ENCODE measurements at regions not wholly inside any gene's neighbourhood (a gene's known extent, or its start where the extent isn't known, plus 50 kb on each side); places are given as distances from the start of the nearest gene placed in this dataset.

- Histone ChIP-seq H3K9me3 (no peaks in the 10 kb centered on the region), H3K4me3 (replicated peaks in 1 of 3) (no peak overlapping the region), H3K36me3 (no peaks in the 10 kb centered on the region), H3K27ac (no peak overlapping the region), H3K27me3 (no peaks in the 10 kb centered on the region), H3K4me1 (no peaks in the 10 kb centered on the region)
- WGBS, 2 donors: 92 to 93% methylated on average over 8 of the region's 8 CpGs
- TF ChIP-seq POLR2A (IDR thresholded peaks at IDR 0.05): no peak
- TF ChIP-seq, protein P1, sequence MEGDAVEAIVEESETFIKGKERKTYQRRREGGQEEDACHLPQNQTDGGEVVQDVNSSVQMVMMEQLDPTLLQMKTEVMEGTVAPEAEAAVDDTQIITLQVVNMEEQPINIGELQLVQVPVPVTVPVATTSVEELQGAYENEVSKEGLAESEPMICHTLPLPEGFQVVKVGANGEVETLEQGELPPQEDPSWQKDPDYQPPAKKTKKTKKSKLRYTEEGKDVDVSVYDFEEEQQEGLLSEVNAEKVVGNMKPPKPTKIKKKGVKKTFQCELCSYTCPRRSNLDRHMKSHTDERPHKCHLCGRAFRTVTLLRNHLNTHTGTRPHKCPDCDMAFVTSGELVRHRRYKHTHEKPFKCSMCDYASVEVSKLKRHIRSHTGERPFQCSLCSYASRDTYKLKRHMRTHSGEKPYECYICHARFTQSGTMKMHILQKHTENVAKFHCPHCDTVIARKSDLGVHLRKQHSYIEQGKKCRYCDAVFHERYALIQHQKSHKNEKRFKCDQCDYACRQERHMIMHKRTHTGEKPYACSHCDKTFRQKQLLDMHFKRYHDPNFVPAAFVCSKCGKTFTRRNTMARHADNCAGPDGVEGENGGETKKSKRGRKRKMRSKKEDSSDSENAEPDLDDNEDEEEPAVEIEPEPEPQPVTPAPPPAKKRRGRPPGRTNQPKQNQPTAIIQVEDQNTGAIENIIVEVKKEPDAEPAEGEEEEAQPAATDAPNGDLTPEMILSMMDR (IDR thresholded peaks at IDR 0.05): no peak
- intact Hi-C loops (cut with DNase I): no loop called here
- DNase-seq: no peak
Measured at GRCh38 chr3:157926822-157927221, 179.4 kb downstream of the SHOX2 start.

GRCh38 chr3:157922614-157923013, 183.6 kb downstream of the SHOX2 start:
- intact Hi-C loops (cut with DNase I): no loop called here
- H3K36me3 ChIP-seq: no peaks in the 10 kb centered on the region

DNA sequence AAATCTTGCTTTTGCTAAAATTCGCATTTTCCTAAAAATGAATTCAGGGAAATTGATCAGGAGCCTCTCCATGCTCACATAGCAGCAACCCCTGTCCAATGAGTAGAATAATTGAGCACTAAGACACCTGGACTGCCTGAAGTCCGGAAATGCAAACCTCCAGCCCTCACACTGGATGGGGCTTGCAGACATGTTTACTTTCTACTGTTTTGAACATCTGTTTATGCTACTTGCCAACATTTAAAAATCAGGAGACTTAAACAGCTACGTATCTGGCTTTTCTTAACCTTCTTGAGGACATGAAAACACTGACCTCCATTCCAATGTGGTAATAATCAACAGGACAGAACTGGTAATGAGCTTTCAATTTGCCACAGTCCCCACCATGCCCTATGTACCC, 184.4 kb downstream of the SHOX2 start:
- TF ChIP-seq, protein P1 (IDR thresholded peaks at IDR 0.05): no peak
- no peak for TF ChIP-seq POLR2A (IDR thresholded peaks at IDR 0.05)
- H3K27me3 ChIP-seq: no peaks in the 10 kb centered on the region
- no peaks in the 10 kb centered on the region for H3K9me3 ChIP-seq
- WGBS, 2 donors: 66 to 77% methylated on average over 3 of the region's 3 CpGs
- no peak overlapping the region for H3K27ac ChIP-seq
- H3K36me3 ChIP-seq: no peaks in the 10 kb centered on the region
- no peaks in the 10 kb centered on the region for H3K4me1 ChIP-seq
- no peak for DNase-seq
- intact Hi-C loops (cut with DNase I): no loop called here
- H3K4me3 ChIP-seq (replicated peaks in 1 of 3): no peak overlapping the region

More at GRCh38 chr3:157922614-157923013, 183.6 kb downstream of the SHOX2 start:
- 87 to 97% methylated on average over 1 of the region's 1 CpG for WGBS, 2 donors
- H3K4me1 ChIP-seq: no peaks in the 10 kb centered on the region
- TF ChIP-seq POLR2A (IDR thresholded peaks at IDR 0.05): no peak
- TF ChIP-seq, protein P1 (IDR thresholded peaks at IDR 0.05): no peak
- no peaks in the 10 kb centered on the region for H3K27me3 ChIP-seq
- no peaks in the 10 kb centered on the region for H3K9me3 ChIP-seq
- no peak overlapping the region for H3K27ac ChIP-seq
- no peak overlapping the region for H3K4me3 ChIP-seq (replicated peaks in 1 of 3)
- DNase-seq: no peak

- intact Hi-C loops (cut with DNase I): no loop called here
- H3K4me1 ChIP-seq: no peaks in the 10 kb centered on the region
- WGBS, 2 donors: 82% methylated on average over 19 of the region's 19 CpGs
- H3K27me3 ChIP-seq: no peaks in the 10 kb centered on the region
- no peak overlapping the region for H3K4me3 ChIP-seq (replicated peaks in 1 of 3)
- TF ChIP-seq, protein P1 (IDR thresholded peaks at IDR 0.05): no peak
- no peak for TF ChIP-seq POLR2A (IDR thresholded peaks at IDR 0.05)
- H3K27ac ChIP-seq: no peak overlapping the region
- H3K9me3 ChIP-seq: no peaks in the 10 kb centered on the region
- H3K36me3 ChIP-seq: no peaks in the 10 kb centered on the region
- no peak for DNase-seq
Measured at GRCh38 chr3:157920822-157921700, 185.2 kb downstream of the SHOX2 start.

DNA sequence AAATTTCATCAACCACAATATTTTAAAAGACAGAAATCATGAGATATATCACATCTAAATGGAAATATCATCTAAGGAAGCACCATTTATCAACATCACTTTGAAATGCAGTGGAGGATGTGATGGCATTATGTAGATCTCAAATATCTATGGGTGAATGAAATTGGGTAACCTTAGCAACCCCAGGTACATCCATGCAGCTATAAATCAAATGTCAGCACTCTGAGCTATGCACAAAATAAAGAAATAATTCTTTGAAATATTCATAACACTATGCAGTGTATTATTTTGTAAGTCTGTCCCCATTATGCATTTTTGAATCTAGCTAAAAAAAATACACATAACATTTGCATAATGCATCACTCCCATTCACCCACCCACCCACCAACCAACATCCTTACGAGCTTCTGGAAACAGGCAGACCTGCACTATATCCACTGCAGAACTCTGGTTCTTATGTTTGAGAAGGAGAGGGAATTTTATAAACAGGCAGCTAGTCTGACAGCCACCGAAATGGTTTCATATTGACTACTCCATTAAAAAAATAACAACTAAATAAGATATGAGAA, 186.8 kb downstream of the SHOX2 start:
- TF ChIP-seq, protein P1 (IDR thresholded peaks at IDR 0.05): no peak
- no peak for TF ChIP-seq POLR2A (IDR thresholded peaks at IDR 0.05)
- intact Hi-C loops (cut with DNase I): no loop called here
- no peak overlapping the region for H3K4me3 ChIP-seq (replicated peaks in 1 of 3)
- WGBS, 2 donors: 80 to 83% methylated on average over 2 of the region's 2 CpGs
- H3K36me3 ChIP-seq: no peaks in the 10 kb centered on the region
- DNase-seq: no peak
- H3K27me3 ChIP-seq: no peaks in the 10 kb centered on the region
- H3K27ac ChIP-seq: no peak overlapping the region
- H3K9me3 ChIP-seq: no peaks in the 10 kb centered on the region
- H3K4me1 ChIP-seq: no peaks in the 10 kb centered on the region
